Activated gamma-delta T cell (primary cell): ENCODE measurements at regions not wholly inside any gene's neighbourhood (a gene's known extent, or its start where the extent isn't known, plus 50 kb on each side); places are given as distances from the start of the nearest gene placed in this dataset.

Source experiments
- DNase-seq: peaks from one replicate; lab custom pipeline; 2025; lab: John Stamatoyannopoulos, UW

DNA sequence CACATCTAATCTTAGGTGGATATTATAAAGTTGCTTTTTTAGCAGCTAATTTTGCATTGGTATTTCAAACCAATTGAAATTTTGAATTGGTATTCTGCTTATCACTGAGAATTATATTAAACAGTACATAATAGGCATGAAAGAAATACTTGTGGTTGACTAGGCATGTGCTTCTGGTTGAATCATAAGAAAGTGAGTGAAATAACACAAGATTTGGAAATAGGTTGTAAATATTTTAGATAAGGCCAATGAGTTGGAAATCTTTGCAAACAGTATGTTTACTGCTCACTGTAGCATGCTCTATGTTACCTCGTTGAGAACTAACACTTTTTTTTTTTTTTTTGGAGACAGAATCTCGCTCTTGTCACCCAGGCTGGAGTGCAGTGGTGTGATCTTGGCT lies 66.8 kb upstream of the RFC3 start:
- DNase-seq, result no peak

GRCh38 chr13:33752094-33752493 lies 65.9 kb upstream of the RFC3 start:
- no peak for DNase-seq

DNA sequence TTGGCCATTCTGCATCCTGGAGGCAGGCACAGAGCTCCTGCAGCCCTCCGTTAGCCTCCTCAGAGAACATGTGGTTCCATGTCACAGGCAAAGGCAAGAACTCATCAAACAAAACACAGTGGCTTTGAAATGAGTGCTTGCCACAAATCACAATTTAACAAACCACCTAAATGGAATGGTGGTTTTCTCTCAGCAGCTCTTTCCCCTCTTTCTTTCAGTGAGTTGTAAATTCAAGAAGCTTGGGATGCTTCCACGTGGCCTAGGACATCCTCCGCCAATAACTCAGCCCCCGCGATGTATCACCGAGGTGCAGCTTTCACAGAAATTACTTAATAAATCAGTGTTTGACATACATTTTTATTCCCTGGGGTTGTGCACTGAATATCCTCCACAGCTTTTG lies 65.4 kb upstream of the RFC3 start:
- DNase-seq, result no peak

- no peak for DNase-seq
Measured at GRCh38 chr13:33756929-33757328, 61.0 kb upstream of the RFC3 start.

DNA sequence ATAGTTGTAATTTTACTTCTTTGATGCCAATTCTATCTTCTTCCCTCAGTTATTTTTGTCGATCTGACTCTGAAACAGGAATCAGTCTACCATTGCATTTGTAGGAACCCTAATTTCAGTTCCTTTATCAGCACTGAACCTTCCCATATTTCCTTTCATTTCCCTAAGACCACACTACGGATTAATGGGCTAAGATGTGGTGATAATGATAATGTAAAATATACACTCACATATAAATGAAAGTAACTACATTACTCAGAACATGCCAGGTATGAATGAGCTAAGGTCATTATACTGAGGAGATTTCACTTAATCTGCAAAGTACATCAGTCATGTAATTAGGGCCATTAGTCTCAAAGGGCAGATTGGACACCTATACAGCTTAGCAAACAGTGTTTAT lies 60.2 kb upstream of the RFC3 start:
- no peak for DNase-seq

DNA sequence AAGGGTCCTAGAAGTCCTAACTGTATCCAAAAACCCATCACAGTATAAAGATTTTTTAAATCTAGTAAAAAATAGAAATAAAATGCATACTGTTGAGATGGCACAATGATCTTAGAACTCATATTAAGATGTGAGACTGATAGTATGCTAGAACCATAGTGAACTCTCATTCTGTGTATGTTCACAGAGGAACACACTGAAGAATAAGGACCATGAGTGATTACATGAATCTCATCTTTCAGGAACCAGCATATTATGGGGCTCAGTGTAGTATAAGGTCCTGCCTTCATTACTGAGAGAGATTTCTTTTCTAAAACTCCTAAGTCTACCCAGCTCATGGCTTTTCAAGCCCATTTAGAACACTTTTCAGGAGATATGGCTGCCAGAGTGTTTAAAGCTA lies 59.8 kb upstream of the RFC3 start:
- no peak for DNase-seq

GRCh38 chr13:33761740-33762139 lies 56.2 kb upstream of the RFC3 start:
- DNase-seq, result no peak

GRCh38 chr13:33763021-33763420 lies 54.9 kb upstream of the RFC3 start:
- no peak for DNase-seq

- no peak for DNase-seq
Measured at GRCh38 chr13:33764716-33765115, 53.2 kb upstream of the RFC3 start.

DNA sequence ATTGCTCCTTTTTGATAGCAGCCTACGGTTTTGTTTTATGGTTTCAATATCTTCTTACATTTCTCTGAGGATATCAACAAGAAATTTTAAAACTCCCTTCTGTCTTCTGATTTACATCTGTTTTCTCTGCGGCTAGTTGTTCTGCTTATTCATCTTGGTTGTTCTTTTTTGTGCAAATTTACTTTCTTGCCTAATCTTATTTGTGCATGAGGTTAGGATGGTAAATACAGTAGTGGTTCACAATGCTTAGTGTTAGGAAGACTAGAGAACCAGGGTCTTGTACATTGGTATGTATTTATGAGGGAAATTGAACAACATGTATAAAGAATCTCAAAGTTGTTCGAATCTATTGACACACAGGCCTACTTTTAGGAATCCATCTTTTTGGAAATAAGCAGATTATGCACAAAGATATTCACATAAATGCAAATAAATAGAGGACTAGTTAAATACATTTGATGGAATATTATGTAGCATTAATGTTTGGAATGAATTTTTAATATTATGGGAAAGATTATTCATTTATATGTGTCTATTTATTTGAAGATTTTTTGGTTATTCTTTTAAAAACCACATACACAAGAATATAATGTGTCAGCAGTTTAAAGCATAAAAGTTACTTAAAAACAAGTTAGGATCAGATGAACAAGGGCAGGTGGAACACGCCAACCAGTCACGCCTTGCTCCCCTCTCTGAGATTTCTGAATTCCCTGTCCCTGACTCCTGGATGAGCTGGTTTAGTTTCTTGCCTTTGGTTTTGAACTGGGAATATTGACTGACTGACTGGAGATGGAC lies 51.4 kb upstream of the RFC3 start:
- no peak for DNase-seq

DNA sequence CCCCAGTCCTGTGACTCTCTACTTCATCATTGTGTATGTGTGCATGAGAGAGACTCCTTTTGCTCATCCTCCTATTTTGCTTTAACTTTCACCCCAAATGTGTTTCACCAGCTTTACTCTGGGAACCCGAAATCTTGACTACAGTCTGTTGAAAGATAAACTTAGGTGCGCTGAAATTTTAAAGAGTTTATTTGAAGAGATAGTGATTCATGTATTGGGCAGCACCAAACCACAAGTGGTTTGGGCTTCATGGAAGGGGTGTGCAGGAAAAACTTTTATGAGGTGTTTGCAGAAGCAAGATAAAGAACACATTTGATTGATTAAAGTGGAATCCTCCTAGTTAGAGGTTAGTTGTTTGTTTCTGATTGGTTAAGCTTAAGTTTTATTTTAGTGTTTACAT lies 50.8 kb upstream of the RFC3 start:
- DNase-seq, result no peak
